HepG2 (cell line): ENCODE measurements at regions not wholly inside any gene's neighbourhood (a gene's known extent, or its start where the extent isn't known, plus 50 kb on each side); places are given as distances from the start of the nearest gene placed in this dataset.

Experiments
- AHR ChIP-seq: IDR thresholded peaks from 2 replicates; pipeline ENCODE4 v1.6.1; 2018; ENCODE audit warnings: missing genetic modification reagents, missing compliant biosample characterization
- ELF3 ChIP-seq: IDR thresholded peaks from 2 replicates; pipeline ENCODE4 v1.6.1; 2016; ENCODE audit warnings: missing genetic modification reagents, missing compliant biosample characterization
- NFATC3 ChIP-seq: sonication (generic); formaldehyde crosslinking; IDR thresholded peaks from 2 replicates; pipeline ENCODE4 v1.5.1; 2020; ENCODE audit warnings: mild to moderate bottlenecking, missing genetic modification reagents
- SMAD1 ChIP-seq: sonication (generic); formaldehyde crosslinking; IDR thresholded peaks from 2 replicates; pipeline ENCODE4 v1.4.0; 2020; ENCODE audit warnings: missing genetic modification reagents, low read depth, mild to moderate bottlenecking, borderline replicate concordance
- TGIF2 ChIP-seq: IDR thresholded peaks from 2 replicates; pipeline ENCODE4 v1.6.1; 2016; ENCODE audit warnings: control low read depth, missing compliant biosample characterization
- ZFP37 ChIP-seq: sonication (generic); formaldehyde crosslinking; IDR thresholded peaks from 2 replicates; pipeline ENCODE4 v1.4.0; 2020; ENCODE audit warnings: missing genetic modification reagents, borderline replicate concordance
- ZFP82 ChIP-seq: sonication (generic); formaldehyde crosslinking; IDR thresholded peaks from 2 replicates; pipeline ENCODE4 v1.5.1; 2020; ENCODE audit warnings: mild to moderate bottlenecking, missing genetic modification reagents, borderline replicate concordance
- ZNF282 ChIP-seq: fragments of 450-650 bp; IDR thresholded peaks from 2 replicates; pipeline ENCODE4 v1.6.1; 2018; ENCODE audit not compliant: partially characterized antibody
- ZNF430 ChIP-seq: sonication (generic); formaldehyde crosslinking; IDR thresholded peaks from 2 replicates; pipeline ENCODE4 v1.9.0; 2021; ENCODE audit warnings: mild to moderate bottlenecking, missing genetic modification reagents
- ZNF446 ChIP-seq: sonication (generic); formaldehyde crosslinking; IDR thresholded peaks from 2 replicates; pipeline ENCODE4 v1.5.0; 2020; ENCODE audit warnings: mild to moderate bottlenecking, missing genetic modification reagents
- ZNF530 ChIP-seq: sonication (generic); formaldehyde crosslinking; IDR thresholded peaks from 2 replicates; pipeline ENCODE4 v1.5.0; 2020; ENCODE audit warnings: low read depth, mild to moderate bottlenecking, missing genetic modification reagents
- ZNF790 ChIP-seq: sonication (generic); formaldehyde crosslinking; IDR thresholded peaks from 2 replicates; pipeline ENCODE4 v1.8.0; 2022; ENCODE audit warnings: missing genetic modification reagents, mild to moderate bottlenecking, borderline replicate concordance
- ZSCAN25 ChIP-seq: sonication (generic); formaldehyde crosslinking; IDR thresholded peaks from 2 replicates; pipeline ENCODE4 v1.8.0; 2022; ENCODE audit warnings: mild to moderate bottlenecking, missing genetic modification reagents
- TF ChIP-seq, protein P1 (sequence below): sonication (generic); formaldehyde crosslinking; IDR thresholded peaks from 2 replicates; pipeline ENCODE4 v1.9.0; 2021; ENCODE audit warnings: missing genetic modification reagents, borderline replicate concordance
- TF ChIP-seq, protein P2 (sequence below): IDR thresholded peaks from 2 replicates; pipeline ENCODE4 v1.6.1; 2018; ENCODE audit warnings: missing genetic modification reagents, mild to moderate bottlenecking, missing compliant biosample characterization
- TF ChIP-seq, protein P3 (sequence below): sonication (generic); formaldehyde crosslinking; IDR thresholded peaks from 2 replicates; pipeline ENCODE4 v1.4.0; 2020; ENCODE audit warnings: mild to moderate bottlenecking, missing genetic modification reagents
- TF ChIP-seq, protein P4 (sequence below): sonication (generic); formaldehyde crosslinking; IDR thresholded peaks from 2 replicates; pipeline ENCODE4 v1.8.0; 2022; ENCODE audit warnings: missing genetic modification reagents, low read depth, mild to moderate bottlenecking, borderline replicate concordance
- TF ChIP-seq, protein P5 (sequence below): IDR thresholded peaks from 2 replicates; pipeline ENCODE4 v1.6.1; 2016; ENCODE audit warnings: low read depth, borderline replicate concordance
- TF ChIP-seq, protein P6 (sequence below): sonication (generic); formaldehyde crosslinking; IDR thresholded peaks from 2 replicates; pipeline ENCODE4 v1.8.0; 2022; ENCODE audit warnings: missing genetic modification reagents, mild to moderate bottlenecking, inconsistent platforms, borderline replicate concordance
- TF ChIP-seq, protein P7 (sequence below): conservative IDR thresholded peaks from 2 replicates; pipeline ENCODE4 v1.6.1; 2018; ENCODE audit warnings: missing genetic modification reagents

DNA sequence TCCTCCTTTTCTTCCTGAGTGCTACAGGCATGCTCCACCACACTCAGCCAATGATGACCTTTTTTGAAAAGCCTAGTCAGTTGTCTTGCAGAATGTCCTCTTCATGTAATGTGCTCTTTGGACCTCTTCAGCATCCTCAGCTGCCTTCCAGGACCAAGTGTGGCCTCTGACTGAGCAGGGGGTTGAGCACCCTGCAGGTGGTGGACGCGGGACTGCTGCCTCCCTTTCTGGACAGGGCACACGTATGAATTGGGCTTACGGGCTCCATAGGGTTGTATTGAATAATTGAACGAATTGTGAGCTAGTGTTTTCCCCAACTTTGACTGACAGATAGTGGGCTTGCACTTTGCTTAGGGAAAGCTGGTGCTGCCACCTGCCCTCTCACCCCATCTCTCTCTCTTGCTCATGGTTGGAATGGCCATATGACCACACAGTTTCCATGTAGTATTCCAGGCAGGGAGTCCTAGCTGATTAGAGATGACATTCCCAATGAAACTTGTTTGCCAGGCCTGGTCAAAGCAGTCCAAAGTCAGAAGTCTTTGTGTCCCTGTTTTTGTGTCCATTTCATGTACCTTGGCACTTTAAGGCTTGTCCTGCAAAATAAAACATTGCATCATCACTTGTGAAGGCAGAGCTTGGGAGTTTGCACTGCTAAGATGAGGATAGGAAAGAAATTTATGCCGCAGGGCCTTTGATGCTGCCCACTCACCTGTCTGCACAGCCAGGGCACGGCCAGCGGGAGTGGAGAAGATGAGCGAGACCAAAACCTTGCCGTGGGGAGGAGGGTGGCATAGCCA lies 76.3 kb upstream of the NPAS1 start (continued):
- TF ChIP-seq, protein P1, sequence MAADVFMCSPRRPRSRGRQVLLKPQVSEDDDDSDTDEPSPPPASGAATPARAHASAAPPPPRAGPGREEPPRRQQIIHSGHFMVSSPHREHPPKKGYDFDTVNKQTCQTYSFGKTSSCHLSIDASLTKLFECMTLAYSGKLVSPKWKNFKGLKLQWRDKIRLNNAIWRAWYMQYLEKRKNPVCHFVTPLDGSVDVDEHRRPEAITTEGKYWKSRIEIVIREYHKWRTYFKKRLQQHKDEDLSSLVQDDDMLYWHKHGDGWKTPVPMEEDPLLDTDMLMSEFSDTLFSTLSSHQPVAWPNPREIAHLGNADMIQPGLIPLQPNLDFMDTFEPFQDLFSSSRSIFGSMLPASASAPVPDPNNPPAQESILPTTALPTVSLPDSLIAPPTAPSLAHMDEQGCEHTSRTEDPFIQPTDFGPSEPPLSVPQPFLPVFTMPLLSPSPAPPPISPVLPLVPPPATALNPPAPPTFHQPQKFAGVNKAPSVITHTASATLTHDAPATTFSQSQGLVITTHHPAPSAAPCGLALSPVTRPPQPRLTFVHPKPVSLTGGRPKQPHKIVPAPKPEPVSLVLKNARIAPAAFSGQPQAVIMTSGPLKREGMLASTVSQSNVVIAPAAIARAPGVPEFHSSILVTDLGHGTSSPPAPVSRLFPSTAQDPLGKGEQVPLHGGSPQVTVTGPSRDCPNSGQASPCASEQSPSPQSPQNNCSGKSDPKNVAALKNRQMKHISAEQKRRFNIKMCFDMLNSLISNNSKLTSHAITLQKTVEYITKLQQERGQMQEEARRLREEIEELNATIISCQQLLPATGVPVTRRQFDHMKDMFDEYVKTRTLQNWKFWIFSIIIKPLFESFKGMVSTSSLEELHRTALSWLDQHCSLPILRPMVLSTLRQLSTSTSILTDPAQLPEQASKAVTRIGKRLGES: no peak
- TF ChIP-seq, protein P2, sequence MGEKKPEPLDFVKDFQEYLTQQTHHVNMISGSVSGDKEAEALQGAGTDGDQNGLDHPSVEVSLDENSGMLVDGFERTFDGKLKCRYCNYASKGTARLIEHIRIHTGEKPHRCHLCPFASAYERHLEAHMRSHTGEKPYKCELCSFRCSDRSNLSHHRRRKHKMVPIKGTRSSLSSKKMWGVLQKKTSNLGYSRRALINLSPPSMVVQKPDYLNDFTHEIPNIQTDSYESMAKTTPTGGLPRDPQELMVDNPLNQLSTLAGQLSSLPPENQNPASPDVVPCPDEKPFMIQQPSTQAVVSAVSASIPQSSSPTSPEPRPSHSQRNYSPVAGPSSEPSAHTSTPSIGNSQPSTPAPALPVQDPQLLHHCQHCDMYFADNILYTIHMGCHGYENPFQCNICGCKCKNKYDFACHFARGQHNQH (CRISPR knock-in tag): no peak
- TF ChIP-seq ZFP82: no peak
- TF ChIP-seq ZNF790: no peak
- TF ChIP-seq ELF3 (CRISPR knock-in tag): no peak
- TF ChIP-seq AHR (CRISPR knock-in tag): no peak
- TF ChIP-seq ZNF430 (CRISPR knock-in tag): no peak
- no peak for TF ChIP-seq ZFP37 (CRISPR knock-in tag)
- TF ChIP-seq, protein P3, sequence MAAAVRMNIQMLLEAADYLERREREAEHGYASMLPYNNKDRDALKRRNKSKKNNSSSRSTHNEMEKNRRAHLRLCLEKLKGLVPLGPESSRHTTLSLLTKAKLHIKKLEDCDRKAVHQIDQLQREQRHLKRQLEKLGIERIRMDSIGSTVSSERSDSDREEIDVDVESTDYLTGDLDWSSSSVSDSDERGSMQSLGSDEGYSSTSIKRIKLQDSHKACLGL (CRISPR knock-in tag): no peak
- no peak for TF ChIP-seq ZNF446
- peak; percentile 39; the same call in 1 of the 2 replicates for TF ChIP-seq TGIF2 (CRISPR knock-in tag)
- no peak for TF ChIP-seq ZNF530 (CRISPR knock-in tag)
- TF ChIP-seq, protein P4, sequence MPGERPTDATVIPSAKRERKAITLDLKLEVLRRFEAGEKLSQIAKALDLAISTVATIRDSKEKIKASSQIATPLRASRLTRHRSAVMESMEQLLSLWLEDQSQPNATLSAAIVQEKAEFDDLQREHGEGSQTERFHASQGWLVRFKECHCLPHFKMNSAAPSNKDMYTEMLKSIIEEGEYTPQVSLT (CRISPR knock-in tag): no peak
- TF ChIP-seq, protein P5, sequence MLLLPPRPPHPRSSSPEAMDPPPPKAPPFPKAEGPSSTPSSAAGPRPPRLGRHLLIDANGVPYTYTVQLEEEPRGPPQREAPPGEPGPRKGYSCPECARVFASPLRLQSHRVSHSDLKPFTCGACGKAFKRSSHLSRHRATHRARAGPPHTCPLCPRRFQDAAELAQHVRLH: no peak
- no peak for TF ChIP-seq SMAD1 (CRISPR knock-in tag)
- TF ChIP-seq, protein P6, sequence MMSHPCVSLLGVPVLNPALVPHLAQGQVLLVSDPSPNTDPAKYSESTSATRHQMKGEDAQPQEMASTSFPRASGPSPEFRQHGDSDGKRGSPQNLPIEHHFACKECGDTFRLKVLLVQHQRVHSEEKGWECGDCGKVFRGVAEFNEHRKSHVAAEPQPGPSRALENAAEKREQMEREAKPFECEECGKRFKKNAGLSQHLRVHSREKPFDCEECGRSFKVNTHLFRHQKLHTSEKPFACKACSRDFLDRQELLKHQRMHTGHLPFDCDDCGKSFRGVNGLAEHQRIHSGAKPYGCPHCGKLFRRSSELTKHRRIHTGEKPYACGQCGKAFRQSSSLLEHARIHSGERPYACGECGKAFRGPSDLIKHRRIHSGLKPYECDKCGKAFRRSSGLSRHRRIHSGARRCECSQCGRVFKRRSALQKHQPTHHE (CRISPR knock-in tag): no peak
- TF ChIP-seq NFATC3: no peak
- no peak for TF ChIP-seq ZSCAN25 (CRISPR knock-in tag)
- no peak for TF ChIP-seq ZNF282
- TF ChIP-seq, protein P7, sequence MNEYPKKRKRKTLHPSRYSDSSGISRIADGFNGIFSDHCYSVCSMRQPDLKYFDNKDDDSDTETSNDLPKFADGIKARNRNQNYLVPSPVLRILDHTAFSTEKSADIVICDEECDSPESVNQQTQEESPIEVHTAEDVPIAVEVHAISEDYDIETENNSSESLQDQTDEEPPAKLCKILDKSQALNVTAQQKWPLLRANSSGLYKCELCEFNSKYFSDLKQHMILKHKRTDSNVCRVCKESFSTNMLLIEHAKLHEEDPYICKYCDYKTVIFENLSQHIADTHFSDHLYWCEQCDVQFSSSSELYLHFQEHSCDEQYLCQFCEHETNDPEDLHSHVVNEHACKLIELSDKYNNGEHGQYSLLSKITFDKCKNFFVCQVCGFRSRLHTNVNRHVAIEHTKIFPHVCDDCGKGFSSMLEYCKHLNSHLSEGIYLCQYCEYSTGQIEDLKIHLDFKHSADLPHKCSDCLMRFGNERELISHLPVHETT (CRISPR knock-in tag): no peak
